GM23338 (cell line): ENCODE measurements at regions not wholly inside any gene's neighbourhood (a gene's known extent, or its start where the extent isn't known, plus 50 kb on each side); places are given as distances from the start of the nearest gene placed in this dataset.

Experiments used
- ATAC-seq: fragments of 200-7000 bp; cut with Tn5 transposase; 3 replicates; pipeline ENCODE4 v1.9.1; 2020
- DNase-seq: peaks from one replicate; pipeline ENCODE4 v3.0.0-alpha.2; 2015; ENCODE audit warnings: low spot score
- H2AFZ ChIP-seq: fragments of 200-600 bp; sonication (generic); 2 replicates; pipeline ENCODE4 v1.8.0; 2016; ENCODE audit warnings: antibody characterized with exemption, mild to moderate bottlenecking, moderate library complexity
- H3F3A ChIP-seq: fragments of 200-600 bp; sonication (generic); replicated peaks from 2 replicates; pipeline ENCODE4 v1.8.0; 2017; ENCODE audit warnings: antibody characterized with exemption, mixed run types, low read depth
- H3K27ac ChIP-seq: fragments of 200-600 bp; sonication (generic); 2 replicates; pipeline ENCODE4 v1.6.1; 2016; ENCODE audit warnings: low read depth
- H3K27me3 ChIP-seq: fragments of 200-600 bp; sonication (generic); 2 replicates; pipeline ENCODE4 v1.8.0; 2016; ENCODE audit warnings: mild to moderate bottlenecking, mixed run types, moderate library complexity; ENCODE audit not compliant: insufficient read depth
- H3K36me3 ChIP-seq: fragments of 200-600 bp; sonication (generic); 2 replicates; pipeline ENCODE4 v1.8.0; 2016; ENCODE audit warnings: mild to moderate bottlenecking; ENCODE audit not compliant: insufficient read depth
- H3K4me1 ChIP-seq: fragments of 200-600 bp; sonication (generic); 2 replicates; pipeline ENCODE4 v1.8.0; 2016; ENCODE audit warnings: mild to moderate bottlenecking, moderate library complexity; ENCODE audit not compliant: insufficient read depth
- H3K4me2 ChIP-seq: fragments of 200-600 bp; sonication (generic); 2 replicates; pipeline ENCODE4 v1.7.1; 2017; ENCODE audit warnings: mixed run types
- H3K4me3 ChIP-seq: fragments of 200-600 bp; sonication (generic); 2 replicates; pipeline ENCODE4 v1.6.1; 2016; ENCODE audit warnings: mixed run types
- H3K79me2 ChIP-seq: fragments of 200-600 bp; sonication (generic); replicated peaks from 2 replicates; pipeline ENCODE4 v1.8.0; 2017; ENCODE audit warnings: mild to moderate bottlenecking; ENCODE audit not compliant: insufficient read depth
- H3K9me2 ChIP-seq: fragments of 200-600 bp; sonication (generic); 2 replicates; pipeline ENCODE4 v1.8.0; 2017; ENCODE audit not compliant: insufficient read depth
- H4K20me1 ChIP-seq: fragments of 200-600 bp; sonication (generic); replicated peaks from 2 replicates; pipeline ENCODE4 v1.8.0; 2017; ENCODE audit warnings: mild to moderate bottlenecking; ENCODE audit not compliant: insufficient read depth
- H3K27ac Mint-ChIP-seq: 2 replicates; pipeline ENCODE4 v1.8.0; 2020; ENCODE audit warnings: inconsistent platforms, mild to moderate bottlenecking, moderate library complexity, mixed read lengths
- H3K27me3 Mint-ChIP-seq: 3 replicates; pipeline ENCODE4 v1.8.0; 2022; ENCODE audit warnings: low read depth, mild to moderate bottlenecking, moderate library complexity, mixed read lengths, inconsistent platforms; ENCODE audit not compliant: insufficient read depth, poor library complexity
- H3K36me3 Mint-ChIP-seq: 3 replicates; pipeline ENCODE4 v1.8.0; 2021; ENCODE audit warnings: low read depth, mild to moderate bottlenecking, inconsistent platforms, moderate library complexity, mixed read lengths
- H3K4me1 Mint-ChIP-seq: 3 replicates; pipeline ENCODE4 v1.8.0; 2020; ENCODE audit warnings: mild to moderate bottlenecking, inconsistent platforms, mixed read lengths
- H3K4me3 Mint-ChIP-seq: 3 replicates; pipeline ENCODE4 v1.8.0; 2021; ENCODE audit warnings: moderate library complexity, mild to moderate bottlenecking, inconsistent platforms, mixed read lengths
- H3K9me3 Mint-ChIP-seq: 3 replicates; pipeline ENCODE4 v1.8.0; 2020; ENCODE audit warnings: moderate library complexity, mild to moderate bottlenecking, inconsistent platforms, mixed read lengths
- CREB1 ChIP-seq: fragments of 250-450 bp; sonication (Bioruptor Pico); IDR thresholded peaks from 2 replicates; pipeline ENCODE4 v1.5.0; 2020; ENCODE audit warnings: low read depth, mild to moderate bottlenecking, moderate library complexity
- EZH2 ChIP-seq: fragments of 200-600 bp; sonication (generic); IDR thresholded peaks from one replicate; pipeline ENCODE4 v1.8.0; 2017; ENCODE audit warnings: antibody characterized with exemption, mild to moderate bottlenecking, low read depth; ENCODE audit not compliant: unreplicated experiment
- EZH2phosphoT487 ChIP-seq: fragments of 200-600 bp; sonication (generic); IDR thresholded peaks from one replicate; pipeline ENCODE4 v1.8.1; 2018; ENCODE audit warnings: antibody characterized with exemption; ENCODE audit not compliant: unreplicated experiment
- JUNB ChIP-seq: IDR thresholded peaks from one replicate; pipeline ENCODE4 v1.6.1; 2016; ENCODE audit warnings: antibody characterized with exemption; ENCODE audit not compliant: unreplicated experiment
- NANOG ChIP-seq: IDR thresholded peaks from 2 replicates; pipeline ENCODE4 v1.6.1; 2016; ENCODE audit warnings: antibody characterized with exemption, borderline replicate concordance
- POLR2AphosphoS5 ChIP-seq: IDR thresholded peaks from 2 replicates; pipeline ENCODE4 v1.6.1; 2016; ENCODE audit warnings: antibody characterized with exemption, low read depth
- REST ChIP-seq: IDR thresholded peaks from one replicate; pipeline ENCODE4 v1.6.1; 2018; ENCODE audit warnings: antibody characterized with exemption; ENCODE audit not compliant: unreplicated experiment
- ZNF114 ChIP-seq: fragments of 250-450 bp; sonication (Bioruptor Pico); IDR thresholded peaks from 2 replicates; pipeline ENCODE4 v1.5.0; 2020; ENCODE audit warnings: mild to moderate bottlenecking, moderate library complexity
- TF ChIP-seq, protein P1 (sequence below): IDR thresholded peaks from 2 replicates; pipeline ENCODE4 v1.6.1; 2016; ENCODE audit warnings: antibody characterized with exemption
- TF ChIP-seq, protein P2 (sequence below): fragments of 250-450 bp; sonication (Bioruptor Pico); IDR thresholded peaks from 2 replicates; pipeline ENCODE4 v1.5.0; 2020; ENCODE audit warnings: mild to moderate bottlenecking, moderate library complexity

DNA sequence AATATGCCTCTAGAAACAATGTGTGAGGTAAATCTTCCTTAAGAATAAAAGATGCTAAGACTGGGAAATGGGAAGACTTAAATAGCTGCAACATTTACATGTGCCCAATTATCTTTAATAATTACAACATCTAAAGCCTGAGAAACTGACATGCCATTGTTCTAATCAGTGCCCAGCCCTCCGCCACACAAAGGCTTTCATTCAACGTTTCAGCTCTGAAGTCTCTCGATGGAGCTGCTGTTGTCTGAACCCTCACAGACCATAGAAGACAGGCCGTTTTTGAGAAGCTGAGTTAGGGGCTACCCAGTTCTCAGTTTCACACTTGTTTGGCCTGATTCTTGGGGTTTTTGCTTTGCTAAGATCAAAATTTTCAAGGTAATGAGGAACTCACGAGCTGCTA is 315.4 kb upstream of the CHST9 start:
- H3K27me3 Mint-ChIP-seq, result no peaks in the 10 kb centered on the region
- ATAC-seq (no peak), DNase-seq (no peak)
- TF ChIP-seq EZH2, result no peak
- TF ChIP-seq NANOG, result no peak
- TF ChIP-seq ZNF114 (CRISPR knock-in tag), result no peak
- no peak for TF ChIP-seq CREB1 (CRISPR knock-in tag)
- no peak for TF ChIP-seq JUNB
- TF ChIP-seq, protein P1, sequence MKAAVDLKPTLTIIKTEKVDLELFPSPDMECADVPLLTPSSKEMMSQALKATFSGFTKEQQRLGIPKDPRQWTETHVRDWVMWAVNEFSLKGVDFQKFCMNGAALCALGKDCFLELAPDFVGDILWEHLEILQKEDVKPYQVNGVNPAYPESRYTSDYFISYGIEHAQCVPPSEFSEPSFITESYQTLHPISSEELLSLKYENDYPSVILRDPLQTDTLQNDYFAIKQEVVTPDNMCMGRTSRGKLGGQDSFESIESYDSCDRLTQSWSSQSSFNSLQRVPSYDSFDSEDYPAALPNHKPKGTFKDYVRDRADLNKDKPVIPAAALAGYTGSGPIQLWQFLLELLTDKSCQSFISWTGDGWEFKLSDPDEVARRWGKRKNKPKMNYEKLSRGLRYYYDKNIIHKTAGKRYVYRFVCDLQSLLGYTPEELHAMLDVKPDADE, result no peak
- TF ChIP-seq REST, result no peak
- TF ChIP-seq, protein P2, sequence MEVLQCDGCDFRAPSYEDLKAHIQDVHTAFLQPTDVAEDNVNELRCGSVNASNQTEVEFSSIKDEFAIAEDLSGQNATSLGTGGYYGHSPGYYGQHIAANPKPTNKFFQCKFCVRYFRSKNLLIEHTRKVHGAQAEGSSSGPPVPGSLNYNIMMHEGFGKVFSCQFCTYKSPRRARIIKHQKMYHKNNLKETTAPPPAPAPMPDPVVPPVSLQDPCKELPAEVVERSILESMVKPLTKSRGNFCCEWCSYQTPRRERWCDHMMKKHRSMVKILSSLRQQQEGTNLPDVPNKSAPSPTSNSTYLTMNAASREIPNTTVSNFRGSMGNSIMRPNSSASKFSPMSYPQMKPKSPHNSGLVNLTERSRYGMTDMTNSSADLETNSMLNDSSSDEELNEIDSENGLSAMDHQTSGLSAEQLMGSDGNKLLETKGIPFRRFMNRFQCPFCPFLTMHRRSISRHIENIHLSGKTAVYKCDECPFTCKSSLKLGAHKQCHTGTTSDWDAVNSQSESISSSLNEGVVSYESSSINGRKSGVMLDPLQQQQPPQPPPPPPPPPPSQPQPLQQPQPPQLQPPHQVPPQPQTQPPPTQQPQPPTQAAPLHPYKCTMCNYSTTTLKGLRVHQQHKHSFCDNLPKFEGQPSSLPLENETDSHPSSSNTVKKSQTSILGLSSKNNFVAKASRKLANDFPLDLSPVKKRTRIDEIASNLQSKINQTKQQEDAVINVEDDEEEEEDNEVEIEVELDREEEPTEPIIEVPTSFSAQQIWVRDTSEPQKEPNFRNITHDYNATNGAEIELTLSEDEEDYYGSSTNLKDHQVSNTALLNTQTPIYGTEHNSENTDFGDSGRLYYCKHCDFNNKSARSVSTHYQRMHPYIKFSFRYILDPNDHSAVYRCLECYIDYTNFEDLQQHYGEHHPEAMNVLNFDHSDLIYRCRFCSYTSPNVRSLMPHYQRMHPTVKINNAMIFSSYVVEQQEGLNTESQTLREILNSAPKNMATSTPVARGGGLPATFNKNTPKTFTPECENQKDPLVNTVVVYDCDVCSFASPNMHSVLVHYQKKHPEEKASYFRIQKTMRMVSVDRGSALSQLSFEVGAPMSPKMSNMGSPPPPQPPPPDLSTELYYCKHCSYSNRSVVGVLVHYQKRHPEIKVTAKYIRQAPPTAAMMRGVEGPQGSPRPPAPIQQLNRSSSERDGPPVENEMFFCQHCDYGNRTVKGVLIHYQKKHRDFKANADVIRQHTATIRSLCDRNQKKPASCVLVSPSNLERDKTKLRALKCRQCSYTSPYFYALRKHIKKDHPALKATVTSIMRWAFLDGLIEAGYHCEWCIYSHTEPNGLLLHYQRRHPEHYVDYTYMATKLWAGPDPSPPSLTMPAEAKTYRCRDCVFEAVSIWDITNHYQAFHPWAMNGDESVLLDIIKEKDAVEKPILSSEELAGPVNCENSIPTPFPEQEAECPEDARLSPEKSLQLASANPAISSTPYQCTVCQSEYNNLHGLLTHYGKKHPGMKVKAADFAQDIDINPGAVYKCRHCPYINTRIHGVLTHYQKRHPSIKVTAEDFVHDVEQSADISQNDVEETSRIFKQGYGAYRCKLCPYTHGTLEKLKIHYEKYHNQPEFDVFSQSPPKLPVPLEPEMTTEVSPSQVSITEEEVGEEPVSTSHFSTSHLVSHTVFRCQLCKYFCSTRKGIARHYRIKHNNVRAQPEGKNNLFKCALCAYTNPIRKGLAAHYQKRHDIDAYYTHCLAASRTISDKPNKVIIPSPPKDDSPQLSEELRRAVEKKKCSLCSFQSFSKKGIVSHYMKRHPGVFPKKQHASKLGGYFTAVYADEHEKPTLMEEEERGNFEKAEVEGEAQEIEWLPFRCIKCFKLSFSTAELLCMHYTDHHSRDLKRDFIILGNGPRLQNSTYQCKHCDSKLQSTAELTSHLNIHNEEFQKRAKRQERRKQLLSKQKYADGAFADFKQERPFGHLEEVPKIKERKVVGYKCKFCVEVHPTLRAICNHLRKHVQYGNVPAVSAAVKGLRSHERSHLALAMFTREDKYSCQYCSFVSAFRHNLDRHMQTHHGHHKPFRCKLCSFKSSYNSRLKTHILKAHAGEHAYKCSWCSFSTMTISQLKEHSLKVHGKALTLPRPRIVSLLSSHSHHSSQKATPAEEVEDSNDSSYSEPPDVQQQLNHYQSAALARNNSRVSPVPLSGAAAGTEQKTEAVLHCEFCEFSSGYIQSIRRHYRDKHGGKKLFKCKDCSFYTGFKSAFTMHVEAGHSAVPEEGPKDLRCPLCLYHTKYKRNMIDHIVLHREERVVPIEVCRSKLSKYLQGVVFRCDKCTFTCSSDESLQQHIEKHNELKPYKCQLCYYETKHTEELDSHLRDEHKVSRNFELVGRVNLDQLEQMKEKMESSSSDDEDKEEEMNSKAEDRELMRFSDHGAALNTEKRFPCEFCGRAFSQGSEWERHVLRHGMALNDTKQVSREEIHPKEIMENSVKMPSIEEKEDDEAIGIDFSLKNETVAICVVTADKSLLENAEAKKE (CRISPR knock-in tag), result no peak
- no peak for TF ChIP-seq POLR2AphosphoS5
- TF ChIP-seq EZH2phosphoT487, result no peak
- Histone ChIP-seq H2AFZ (peak overlapping the region; percentile 61; the same call in 1 of the 2 replicates), H3K4me2 (no peak overlapping the region), H3K4me1 (no peaks in the 10 kb centered on the region), H3K4me3 (no peak overlapping the region), H3K9me2 (peaks cover 8% of the 10 kb centered on the region; the same call in 1 of the 2 replicates), H3F3A (no peaks in the 10 kb centered on the region), H3K79me2 (no peaks in the 10 kb centered on the region), H3K27ac (no peak overlapping the region), H3K27me3 (no peaks in the 10 kb centered on the region), H4K20me1 (no peaks in the 10 kb centered on the region), H3K36me3 (no peaks in the 10 kb centered on the region)
- no peak overlapping the region for H3K27ac Mint-ChIP-seq
- no peaks in the 10 kb centered on the region; the same call in 2 of the 3 replicates for H3K36me3 Mint-ChIP-seq
- no peak overlapping the region for H3K4me3 Mint-ChIP-seq
- peaks cover 10% of the 10 kb centered on the region for H3K4me1 Mint-ChIP-seq
- H3K9me3 Mint-ChIP-seq, result no peaks in the 10 kb centered on the region
